Stimulated activated naive CD8-positive, alpha-beta T cell treated with anti-CD3 and anti-CD28 coated beads, Interleukin-15, Interleukin-2, amounts not matched to agents 100 U/mL and 50 U/mL, for 24 hours (primary cell): ENCODE measurements at regions not wholly inside any gene's neighbourhood (a gene's known extent, or its start where the extent isn't known, plus 50 kb on each side); places are given as distances from the start of the nearest gene placed in this dataset.

Experiments used
- ATAC-seq: fragments of 150-1000 bp; cut with Tn5 transposase; one replicate; pipeline ENCODE4 v1.10.0; 2021
- DNase-seq: peaks from one replicate; pipeline ENCODE4 v3.0.0; 2021

- no peak for DNase-seq
Measured at GRCh38 chr3:98961161-98962155, 60.0 kb upstream of the DCBLD2 start.

GRCh38 chr3:98957681-98958080, 56.2 kb upstream of the DCBLD2 start:
- ATAC-seq (no peak), DNase-seq (no peak)

More at GRCh38 chr3:98961161-98962155, 60.0 kb upstream of the DCBLD2 start:
- no peak for ATAC-seq

- no peak for ATAC-seq
Measured at GRCh38 chr3:98956008-98956407, 54.5 kb upstream of the DCBLD2 start.

GRCh38 chr3:98954791-98955604, 53.5 kb upstream of the DCBLD2 start:
- ATAC-seq (no peak), DNase-seq (no peak)

More at GRCh38 chr3:98956008-98956407, 54.5 kb upstream of the DCBLD2 start:
- DNase-seq, result no peak

GRCh38 chr3:98954242-98954641, 52.7 kb upstream of the DCBLD2 start:
- ATAC-seq, result no peak
- DNase-seq, result no peak

GRCh38 chr3:98952404-98952803, 50.9 kb upstream of the DCBLD2 start:
- DNase-seq (no peak), ATAC-seq (no peak)
